ENCODE measurements at regions not wholly inside any gene's neighbourhood (a gene's known extent, or its start where the extent isn't known, plus 50 kb on each side); places are given as distances from the start of the nearest gene placed in this dataset.

- Mint-ChIP-seq H3K9me3 (peaks cover 8 to 12% of the 10 kb centered on the region in 2 donors), H3K4me1 (no peaks in the 10 kb centered on the region), H3K4me3 (no peak overlapping the region), H3K27ac (no peak overlapping the region), H3K36me3 (no peaks in the 10 kb centered on the region), H3K27me3 (ENCODE audit: low read depth in 2 of 2) (no peaks in the 10 kb centered on the region)
- no peak overlapping the region for H3K27ac ChIP-seq (ENCODE audit: low read length)
- H3K27me3 ChIP-seq (ENCODE audit: control insufficient read depth, insufficient read depth, low read length): no peaks in the 10 kb centered on the region
- ATAC-seq (no peak), DNase-seq (no peak)
- no peak overlapping the region for H3K4me3 ChIP-seq (ENCODE audit: low read length)
- intact Hi-C loops (cut with micrococcal nuclease): no loop called here
- no peaks in the 10 kb centered on the region for H3K4me1 ChIP-seq (ENCODE audit: control insufficient read depth, insufficient read depth, low read length)
- no peak for TF ChIP-seq CTCF (IDR thresholded peaks at IDR 0.05)
- no peaks in the 10 kb centered on the region for H3K9me3 ChIP-seq (ENCODE audit: control insufficient read depth, insufficient read depth, low read length)
- H3K36me3 ChIP-seq (ENCODE audit: control insufficient read depth, insufficient read depth, low read length): no peaks in the 10 kb centered on the region
Observed at GRCh38 chr21:24896735-24897124, 710.6 kb downstream of the MRPL39 start.

- no peaks in the 10 kb centered on the region for H3K27me3 ChIP-seq (ENCODE audit: control insufficient read depth, insufficient read depth, low read length)
- no peaks in the 10 kb centered on the region for H3K36me3 ChIP-seq (ENCODE audit: control insufficient read depth, insufficient read depth, low read length)
- H3K4me3 ChIP-seq (ENCODE audit: low read length): no peak overlapping the region
- Mint-ChIP-seq H3K4me3 (no peak overlapping the region), H3K4me1 (no peaks in the 10 kb centered on the region), H3K36me3 (no peaks in the 10 kb centered on the region), H3K27me3 (ENCODE audit: low read depth in 2 of 2) (no peaks in the 10 kb centered on the region), H3K27ac (no peak overlapping the region), H3K9me3 (peaks cover 8 to 12% of the 10 kb centered on the region in 2 donors)
- H3K9me3 ChIP-seq (ENCODE audit: control insufficient read depth, insufficient read depth, low read length): no peaks in the 10 kb centered on the region
- ATAC-seq (no peak), DNase-seq (no peak)
- 78% methylated on average over 3 of the region's 3 CpGs for WGBS (ENCODE audit: insufficient coverage)
- TF ChIP-seq CTCF (IDR thresholded peaks at IDR 0.05): no peak
- H3K27ac ChIP-seq (ENCODE audit: low read length): no peak overlapping the region
- intact Hi-C loops (cut with micrococcal nuclease): no loop called here
- no peaks in the 10 kb centered on the region for H3K4me1 ChIP-seq (ENCODE audit: control insufficient read depth, insufficient read depth, low read length)
Observed at GRCh38 chr21:24895885-24896734, 711.2 kb downstream of the MRPL39 start.

- no peaks in the 10 kb centered on the region for H3K9me3 ChIP-seq (ENCODE audit: control insufficient read depth, insufficient read depth, low read length)
- no peaks in the 10 kb centered on the region for H3K36me3 ChIP-seq (ENCODE audit: control insufficient read depth, insufficient read depth, low read length)
- no peaks in the 10 kb centered on the region for H3K4me1 ChIP-seq (ENCODE audit: control insufficient read depth, insufficient read depth, low read length)
- Mint-ChIP-seq H3K27ac (no peak overlapping the region), H3K27me3 (ENCODE audit: low read depth in 2 of 2) (no peaks in the 10 kb centered on the region), H3K36me3 (no peaks in the 10 kb centered on the region), H3K4me1 (no peaks in the 10 kb centered on the region), H3K9me3 (peaks cover 8 to 12% of the 10 kb centered on the region in 2 donors), H3K4me3 (no peak overlapping the region)
- no peak for TF ChIP-seq CTCF (IDR thresholded peaks at IDR 0.05)
- H3K27me3 ChIP-seq (ENCODE audit: control insufficient read depth, insufficient read depth, low read length): no peaks in the 10 kb centered on the region
- H3K4me3 ChIP-seq (ENCODE audit: low read length): no peak overlapping the region
- intact Hi-C loops (cut with micrococcal nuclease): no loop called here
- WGBS (ENCODE audit: insufficient coverage): no CpG with 5 or more reads among the region's 1 CpG
- DNase-seq: no peak
- no peak for ATAC-seq
- H3K27ac ChIP-seq (ENCODE audit: low read length): no peak overlapping the region
Observed at GRCh38 chr21:24894324-24894723, 713.0 kb downstream of the MRPL39 start.

- intact Hi-C loops (cut with micrococcal nuclease): no loop called here
- ATAC-seq: no peak
- 100% methylated on average over 2 of the region's 4 CpGs for WGBS (ENCODE audit: insufficient coverage)
Observed at GRCh38 chr21:24890021-24890420, 717.3 kb downstream of the MRPL39 start.

More at GRCh38 chr21:24890021-24890420, 717.3 kb downstream of the MRPL39 start:
- H3K9me3 Mint-ChIP-seq: peaks cover 4% of the 10 kb centered on the region in 2 donors
- TF ChIP-seq CTCF (IDR thresholded peaks at IDR 0.05): no peak
- no peak overlapping the region for H3K4me3 ChIP-seq (ENCODE audit: low read length)
- no peaks in the 10 kb centered on the region for H3K36me3 Mint-ChIP-seq
- no peaks in the 10 kb centered on the region for H3K9me3 ChIP-seq (ENCODE audit: control insufficient read depth, insufficient read depth, low read length)
- H3K36me3 ChIP-seq (ENCODE audit: control insufficient read depth, insufficient read depth, low read length): no peaks in the 10 kb centered on the region
- H3K4me1 ChIP-seq (ENCODE audit: control insufficient read depth, insufficient read depth, low read length): no peaks in the 10 kb centered on the region
- no peaks in the 10 kb centered on the region for H3K27me3 Mint-ChIP-seq (ENCODE audit: low read depth in 2 of 2)
- H3K27ac ChIP-seq (ENCODE audit: low read length): no peak overlapping the region
- no peak for DNase-seq
- no peaks in the 10 kb centered on the region for H3K4me1 Mint-ChIP-seq
- no peak overlapping the region for H3K4me3 Mint-ChIP-seq
- H3K27me3 ChIP-seq (ENCODE audit: control insufficient read depth, insufficient read depth, low read length): no peaks in the 10 kb centered on the region
- H3K27ac Mint-ChIP-seq: no peak overlapping the region

Data from natural killer cell (primary cell).